Duodenal mucosa (tissue), 2 donors: ENCODE measurements at regions not wholly inside any gene's neighbourhood (a gene's known extent, or its start where the extent isn't known, plus 50 kb on each side); places are given as distances from the start of the nearest gene placed in this dataset.
"Not testable (repeated sequence)": the region's sequence is repeated elsewhere in the genome, so short reads cannot be mapped to it uniquely, and the experiment has no call there.

Experiments
- H3K27ac ChIP-seq: one replicate; pipeline ENCODE4 v1.7.0; 2013; ENCODE audit warnings: low read depth, low read length
- H3K27me3 ChIP-seq, 2 donors: one replicate each; pipeline ENCODE4 v1.7.0; 2013; ENCODE audit warnings: low read length in 2 of 2, control low read depth in 1 of 2; ENCODE audit not compliant: insufficient read depth in 2 of 2, control insufficient read depth in 1 of 2
- H3K36me3 ChIP-seq, 2 donors: one replicate each; pipeline ENCODE4 v1.7.0; 2013; ENCODE audit warnings: low read length in 2 of 2, control low read depth in 1 of 2; ENCODE audit not compliant: insufficient read depth in 2 of 2, control insufficient read depth in 1 of 2
- H3K4me1 ChIP-seq, 2 donors: one replicate each; pipeline ENCODE4 v1.7.0; 2013; ENCODE audit warnings: low read length in 2 of 2, control low read depth in 1 of 2; ENCODE audit not compliant: insufficient read depth in 2 of 2, control insufficient read depth in 1 of 2
- H3K4me3 ChIP-seq, 2 donors: one replicate each; pipeline ENCODE4 v1.7.0; 2013; ENCODE audit warnings: low read length in 2 of 2, low read depth in 1 of 2
- H3K9ac ChIP-seq, 2 donors: one replicate each; pipeline ENCODE4 v1.7.0; 2013; ENCODE audit warnings: low read length in 2 of 2, low read depth in 1 of 2
- H3K9me3 ChIP-seq, 2 donors: one replicate each; pipeline ENCODE4 v1.7.0; 2013; ENCODE audit warnings: low read length in 2 of 2, control low read depth in 1 of 2; ENCODE audit not compliant: control insufficient read depth in 1 of 2

GRCh38 chr3:5053021-5053831, 68.9 kb upstream of the ARL8B start:
- no peak overlapping the region for H3K4me3 ChIP-seq
- H3K9me3 ChIP-seq: no peaks in the 10 kb centered on the region
- H3K27ac ChIP-seq: no peak overlapping the region
- H3K36me3 ChIP-seq: no peaks in the 10 kb centered on the region
- peaks cover 0 to 7% of the 10 kb centered on the region in 2 donors for H3K4me1 ChIP-seq
- H3K27me3 ChIP-seq: no peaks in the 10 kb centered on the region
- no peak overlapping the region for H3K9ac ChIP-seq

- no peak overlapping the region for H3K27ac ChIP-seq
- H3K36me3 ChIP-seq: no peaks in the 10 kb centered on the region
- no peak overlapping the region for H3K4me3 ChIP-seq
- no peak overlapping the region for H3K9ac ChIP-seq
- H3K9me3 ChIP-seq: no peaks in the 10 kb centered on the region
- H3K27me3 ChIP-seq: no peaks in the 10 kb centered on the region
- H3K4me1 ChIP-seq: peaks cover 0 to 7% of the 10 kb centered on the region in 2 donors
Measured at GRCh38 chr3:5054098-5054497, 68.0 kb upstream of the ARL8B start.

- H3K9me3 ChIP-seq, H3K27me3 ChIP-seq, H3K27ac ChIP-seq, H3K36me3 ChIP-seq, H3K4me3 ChIP-seq, H3K4me1 ChIP-seq, H3K9ac ChIP-seq: not testable (repeated sequence)
Measured at GRCh38 chr3:5054579-5054978, 67.5 kb upstream of the ARL8B start.

DNA sequence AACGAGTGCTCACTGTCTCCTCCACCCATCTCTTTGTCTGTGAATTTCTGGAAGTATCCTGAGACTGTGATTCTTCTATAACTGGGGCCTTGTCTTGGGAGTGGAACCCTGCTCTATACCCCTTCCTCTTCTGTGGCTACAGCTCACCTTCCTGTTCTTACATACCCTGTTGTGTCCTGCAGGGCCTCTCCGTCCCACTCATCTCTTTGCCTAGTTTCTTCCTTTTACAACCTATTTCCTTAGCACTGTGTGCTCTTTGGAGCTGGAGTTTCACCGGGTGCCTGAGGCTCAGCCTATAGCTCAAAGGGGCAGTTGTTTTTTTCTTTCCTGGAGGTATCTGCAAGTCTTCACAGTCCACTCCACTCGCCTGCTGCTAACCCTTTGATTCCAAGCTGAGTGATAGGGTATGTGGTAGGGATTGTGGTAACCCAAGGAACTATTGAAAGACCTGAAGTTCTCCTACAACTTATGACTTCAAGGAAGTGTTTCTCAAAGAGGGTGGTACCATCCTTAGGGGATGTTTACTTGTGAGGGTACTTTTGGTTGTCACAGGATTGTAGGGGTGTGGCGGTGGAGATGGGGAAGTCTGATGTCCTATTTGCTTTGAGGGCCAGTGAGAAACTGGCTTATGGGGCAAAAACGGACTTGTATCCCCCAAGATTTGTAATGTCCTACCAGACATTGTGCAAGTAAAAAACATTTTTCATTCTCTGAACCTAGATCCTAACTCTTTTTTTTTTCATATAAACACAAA, 66.6 kb upstream of the ARL8B start:
- Histone ChIP-seq H3K27ac (no peak overlapping the region), H3K9ac (no peak overlapping the region)

GRCh38 chr3:5056111-5056391, 66.0 kb upstream of the ARL8B start:
- no peaks in the 10 kb centered on the region for H3K27me3 ChIP-seq
- no peaks in the 10 kb centered on the region for H3K36me3 ChIP-seq
- no peak overlapping the region for H3K9ac ChIP-seq
- H3K4me1 ChIP-seq: peaks cover 0 to 7% of the 10 kb centered on the region in 2 donors
- H3K9me3 ChIP-seq: no peaks in the 10 kb centered on the region
- H3K4me3 ChIP-seq: no peak overlapping the region
- H3K27ac ChIP-seq: no peak overlapping the region

More for the DNA sequence above, 66.6 kb upstream of the ARL8B start:
- H3K27me3 ChIP-seq: no peaks in the 10 kb centered on the region
- H3K4me3 ChIP-seq: no peak overlapping the region
- no peaks in the 10 kb centered on the region for H3K36me3 ChIP-seq
- peaks cover 0 to 7% of the 10 kb centered on the region in 2 donors for H3K4me1 ChIP-seq
- no peaks in the 10 kb centered on the region for H3K9me3 ChIP-seq

DNA sequence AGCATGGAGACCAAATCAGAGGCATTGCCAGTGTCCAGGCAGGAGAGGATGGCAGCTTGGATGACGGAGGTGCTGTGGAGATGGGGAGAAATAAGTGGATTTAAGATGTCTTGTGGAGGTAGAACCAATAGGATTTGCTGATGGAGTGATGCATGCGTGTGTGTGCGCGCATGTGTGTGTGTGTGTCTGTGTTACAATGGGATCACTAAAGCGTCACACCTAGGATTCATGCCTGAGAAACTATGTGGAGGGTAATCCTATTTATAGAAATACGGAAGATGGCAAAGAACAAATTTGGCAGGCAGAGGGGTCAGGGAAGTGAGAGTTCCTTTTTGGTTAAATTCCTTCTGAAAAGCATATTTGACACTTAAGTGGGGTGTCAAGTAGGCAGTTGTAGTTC, 64.8 kb upstream of the ARL8B start:
- no peaks in the 10 kb centered on the region for H3K9me3 ChIP-seq
- H3K4me1 ChIP-seq: peaks cover 0 to 7% of the 10 kb centered on the region in 2 donors
- H3K9ac ChIP-seq: no peak overlapping the region
- H3K27ac ChIP-seq: no peak overlapping the region
- H3K27me3 ChIP-seq: no peaks in the 10 kb centered on the region
- H3K4me3 ChIP-seq: no peak overlapping the region
- no peaks in the 10 kb centered on the region for H3K36me3 ChIP-seq

- H3K9ac ChIP-seq: no peak overlapping the region
- H3K4me3 ChIP-seq: no peak overlapping the region
- no peak overlapping the region for H3K27ac ChIP-seq
- H3K4me1 ChIP-seq: peaks cover 0 to 7% of the 10 kb centered on the region in 2 donors
- no peaks in the 10 kb centered on the region for H3K9me3 ChIP-seq
- no peaks in the 10 kb centered on the region for H3K36me3 ChIP-seq
- no peaks in the 10 kb centered on the region for H3K27me3 ChIP-seq
Measured at GRCh38 chr3:5057857-5058324, 64.2 kb upstream of the ARL8B start.

DNA sequence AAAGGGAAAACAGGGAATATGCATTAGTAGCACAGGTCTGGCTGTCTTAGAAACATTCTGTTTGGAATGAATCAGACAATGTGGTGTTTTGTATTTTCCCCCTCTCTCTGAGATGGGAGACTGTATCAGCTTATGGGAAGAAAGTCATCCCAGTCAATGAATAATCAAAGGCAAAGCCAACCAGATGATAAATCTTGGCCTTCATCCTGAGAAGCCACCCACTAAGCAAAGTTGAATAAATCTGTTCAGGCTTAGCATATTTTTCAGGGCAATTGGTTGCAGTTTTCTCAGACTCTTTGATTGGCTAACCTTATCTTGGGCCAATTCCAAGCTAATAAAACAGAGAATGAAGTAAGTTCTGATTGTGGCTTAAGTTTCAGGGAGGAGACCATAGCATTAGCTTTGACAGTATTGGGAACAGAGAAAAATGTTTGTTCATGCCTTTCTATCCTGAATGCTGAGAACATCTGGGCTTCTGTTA, 63.6 kb upstream of the ARL8B start:
- Histone ChIP-seq H3K27me3 (no peaks in the 10 kb centered on the region), H3K27ac (no peak overlapping the region), H3K4me1 (peaks cover 0 to 7% of the 10 kb centered on the region in 2 donors), H3K9me3 (no peaks in the 10 kb centered on the region), H3K9ac (peak overlapping the region in 1 of 2 donors; percentile 14), H3K4me3 (no peak overlapping the region), H3K36me3 (no peaks in the 10 kb centered on the region)

- no peak overlapping the region for H3K27ac ChIP-seq
- H3K36me3 ChIP-seq: no peaks in the 10 kb centered on the region
- peaks cover 0 to 7% of the 10 kb centered on the region in 2 donors for H3K4me1 ChIP-seq
- no peaks in the 10 kb centered on the region for H3K27me3 ChIP-seq
- H3K9me3 ChIP-seq: no peaks in the 10 kb centered on the region
- no peak overlapping the region for H3K4me3 ChIP-seq
- no peak overlapping the region for H3K9ac ChIP-seq
Measured at GRCh38 chr3:5059782-5060181, 62.3 kb upstream of the ARL8B start.

- Histone ChIP-seq H3K4me3 (no peak overlapping the region), H3K4me1 (peaks cover 0 to 7% of the 10 kb centered on the region in 2 donors), H3K9ac (no peak overlapping the region), H3K27ac (no peak overlapping the region), H3K27me3 (no peaks in the 10 kb centered on the region), H3K36me3 (no peaks in the 10 kb centered on the region), H3K9me3 (no peaks in the 10 kb centered on the region)
Measured at GRCh38 chr3:5061218-5061569, 60.9 kb upstream of the ARL8B start.
